IPS-15b (cell line): ENCODE measurements at regions not wholly inside any gene's neighbourhood (a gene's known extent, or its start where the extent isn't known, plus 50 kb on each side); places are given as distances from the start of the nearest gene placed in this dataset.

Source experiments
- H3K27me3 ChIP-seq: one replicate; pipeline ENCODE4 v1.6.1; 2013; ENCODE audit warnings: low read length; ENCODE audit not compliant: control insufficient read depth, insufficient read depth
- H3K36me3 ChIP-seq: one replicate; pipeline ENCODE4 v1.6.1; 2013; ENCODE audit warnings: low read length; ENCODE audit not compliant: control insufficient read depth, insufficient read depth
- H3K4me1 ChIP-seq: one replicate; pipeline ENCODE4 v1.6.1; 2013; ENCODE audit warnings: mild to moderate bottlenecking, low read length; ENCODE audit not compliant: control insufficient read depth, insufficient read depth
- H3K4me3 ChIP-seq: one replicate; pipeline ENCODE4 v1.5.1; 2013; ENCODE audit warnings: low read depth, low read length
- H3K9ac ChIP-seq: one replicate; pipeline ENCODE4 v1.6.1; 2013; ENCODE audit warnings: low read depth, mild to moderate bottlenecking, low read length
- H3K9me3 ChIP-seq: one replicate; pipeline ENCODE4 v1.6.1; 2013; ENCODE audit warnings: mild to moderate bottlenecking, low read length; ENCODE audit not compliant: control insufficient read depth, insufficient read depth

- Histone ChIP-seq H3K36me3 (no peaks in the 10 kb centered on the region), H3K4me3 (no peak overlapping the region), H3K9ac (no peak overlapping the region), H3K27me3 (no peaks in the 10 kb centered on the region), H3K4me1 (no peaks in the 10 kb centered on the region), H3K9me3 (peaks cover 6% of the 10 kb centered on the region)
These were observed 91.9 kb upstream of the MBL2 start for GRCh38 chr10:52864201-52865106.

- Histone ChIP-seq H3K4me1 (no peaks in the 10 kb centered on the region), H3K9me3 (no peaks in the 10 kb centered on the region), H3K36me3 (no peaks in the 10 kb centered on the region), H3K4me3 (no peak overlapping the region), H3K27me3 (no peaks in the 10 kb centered on the region), H3K9ac (no peak overlapping the region)
These were observed 86.1 kb upstream of the MBL2 start for GRCh38 chr10:52858722-52859121.

- H3K36me3 ChIP-seq = no peaks in the 10 kb centered on the region
- H3K27me3 ChIP-seq = no peaks in the 10 kb centered on the region
- H3K9me3 ChIP-seq = no peaks in the 10 kb centered on the region
- no peak overlapping the region for H3K4me3 ChIP-seq
- H3K4me1 ChIP-seq = no peaks in the 10 kb centered on the region
- no peak overlapping the region for H3K9ac ChIP-seq
These were observed 83.2 kb upstream of the MBL2 start for GRCh38 chr10:52855546-52856325.

- Histone ChIP-seq H3K27me3 (no peaks in the 10 kb centered on the region), H3K4me1 (no peaks in the 10 kb centered on the region), H3K9me3 (no peaks in the 10 kb centered on the region), H3K36me3 (no peaks in the 10 kb centered on the region), H3K4me3 (no peak overlapping the region), H3K9ac (no peak overlapping the region)
These were observed 81.1 kb upstream of the MBL2 start for GRCh38 chr10:52853704-52854103.

- H3K36me3 ChIP-seq = no peaks in the 10 kb centered on the region
These were observed 64.2 kb upstream of the MBL2 start for GRCh38 chr10:52836816-52837215.

More at GRCh38 chr10:52836816-52837215, 64.2 kb upstream of the MBL2 start:
- H3K4me3 ChIP-seq = no peak overlapping the region
- H3K9ac ChIP-seq = no peak overlapping the region
- H3K4me1 ChIP-seq = no peaks in the 10 kb centered on the region
- H3K9me3 ChIP-seq = no peaks in the 10 kb centered on the region
- H3K27me3 ChIP-seq = no peaks in the 10 kb centered on the region
